ENCODE measurements at regions not wholly inside any gene's neighbourhood (a gene's known extent, or its start where the extent isn't known, plus 50 kb on each side); places are given as distances from the start of the nearest gene placed in this dataset. TPM values are rescaled to one million over a fixed set of nuclear protein-coding genes. Genes with fewer than 3 reads are reported as not detected.

- Histone ChIP-seq H3K4me2 (ENCODE audit: control insufficient read depth, insufficient read depth) (no peak overlapping the region), H3K9me3 (replicated peaks; ENCODE audit: control insufficient read depth, insufficient read depth, low read length) (peaks cover 3% of the 10 kb centered on the region; the same call in 1 of the 3 replicates), H3K79me2 (ENCODE audit: control insufficient read depth, insufficient read depth, low read length) (no peaks in the 10 kb centered on the region), H3K4me1 (ENCODE audit: control insufficient read depth, insufficient read depth, low read length) (no peaks in the 10 kb centered on the region), H2AFZ (ENCODE audit: control insufficient read depth, low read depth, low read length) (no peak overlapping the region), H3K36me3 (ENCODE audit: control insufficient read depth in 2 of 2, insufficient read depth in 2 of 2, low read length in 1 of 2) (no peaks in the 10 kb centered on the region), H3K27ac (ENCODE audit: control insufficient read depth, insufficient read depth) (no peak overlapping the region), H4K20me1 (ENCODE audit: control insufficient read depth, insufficient read depth) (no peaks in the 10 kb centered on the region), H3K27me3 (replicated peaks in 1 of 2; ENCODE audit: control insufficient read depth in 2 of 2, insufficient read depth in 2 of 2, low read length in 1 of 2) (no peaks in the 10 kb centered on the region), H3K9ac (ENCODE audit: control insufficient read depth, insufficient read depth, low read length) (no peak overlapping the region), H3K4me3 (no peak overlapping the region)
- SMC1A ChIA-PET (ENCODE audit: uncharacterized antibody, unreplicated experiment), result no interaction called here
- in situ Hi-C loops (cut with MboI), result no loop called here
- DNase-seq (ENCODE audit: low read depth, low spot score), result no peak
- RAD21 ChIA-PET (ENCODE audit: unreplicated experiment), result no interaction called here
- CTCF ChIA-PET, result no interaction called here
- POLR2A ChIA-PET, result no interaction called here
- intact Hi-C loops (cut with micrococcal nuclease; ENCODE audit: unreplicated experiment), result no loop called here
- TF ChIP-seq NFYB (IDR thresholded peaks at IDR 0.05; ENCODE audit: insufficient read depth, low read depth, low read length) (no peak), SMARCA5 (IDR thresholded peaks at IDR 0.05) (no peak)
- 51% methylated on average over 11 of the region's 11 CpGs for WGBS (ENCODE audit: insufficient coverage, insufficient replicate concordance, low lambda C conversion rate, missing lambda C conversion rate)
- no TSS peak for BruUV-seq (replicated peaks)
- ATAC-seq, result no peak
- FAIRE-seq, result no peak
Measured at GRCh38 chr9:93730217-93730616, 153.8 kb downstream of the PHF2 start.

Small RNA genes in the stretch of these regions (microRNA-seq; reads per million reads assigned to microRNA genes)
- gene MIR4291, result not detected

Small RNA genes in the stretch of these regions (small RNA-seq; reads per million reads assigned to genes)
- gene MIR4291, result not detected
